GM23248 (cell line): ENCODE measurements at regions not wholly inside any gene's neighbourhood (a gene's known extent, or its start where the extent isn't known, plus 50 kb on each side); places are given as distances from the start of the nearest gene placed in this dataset.

Source experiments
- DNase-seq: peaks from one replicate; pipeline ENCODE4 v3.0.0-alpha.2; 2015
- H2AFZ ChIP-seq: fragments of 200-600 bp; sonication (generic); 2 replicates; pipeline ENCODE4 v1.6.1; 2016; ENCODE audit warnings: antibody characterized with exemption
- H3F3A ChIP-seq: fragments of 200-600 bp; sonication (generic); 2 replicates; pipeline ENCODE4 v1.6.1; 2016; ENCODE audit warnings: mild to moderate bottlenecking, antibody characterized with exemption, mixed run types; ENCODE audit not compliant: insufficient read depth
- H3K27ac ChIP-seq: fragments of 200-600 bp; sonication (generic); 2 replicates; pipeline ENCODE4 v1.5.1; 2016; ENCODE audit warnings: mild to moderate bottlenecking
- H3K27me3 ChIP-seq: fragments of 200-600 bp; sonication (generic); replicated peaks from 2 replicates; pipeline ENCODE4 v1.6.1; 2016; ENCODE audit warnings: mild to moderate bottlenecking; ENCODE audit not compliant: insufficient read depth
- H3K36me3 ChIP-seq: fragments of 200-600 bp; sonication (generic); 2 replicates; pipeline ENCODE4 v1.6.1; 2016; ENCODE audit warnings: low read depth, mild to moderate bottlenecking
- H3K4me1 ChIP-seq: fragments of 200-600 bp; sonication (generic); 2 replicates; pipeline ENCODE4 v1.6.1; 2016; ENCODE audit warnings: mild to moderate bottlenecking; ENCODE audit not compliant: insufficient read depth
- H3K4me2 ChIP-seq: fragments of 200-600 bp; sonication (generic); one replicate; pipeline ENCODE4 v1.6.1; 2016; ENCODE audit warnings: mild to moderate bottlenecking; ENCODE audit not compliant: unreplicated experiment
- H3K4me3 ChIP-seq: fragments of 200-600 bp; sonication (generic); 2 replicates; pipeline ENCODE4 v1.5.1; 2016; ENCODE audit warnings: mild to moderate bottlenecking
- H3K79me2 ChIP-seq: fragments of 200-600 bp; sonication (generic); 2 replicates; pipeline ENCODE4 v1.6.1; 2016; ENCODE audit warnings: mild to moderate bottlenecking; ENCODE audit not compliant: insufficient read depth
- H3K9ac ChIP-seq: fragments of 200-600 bp; sonication (generic); 2 replicates; pipeline ENCODE4 v1.6.1; 2016; ENCODE audit warnings: mild to moderate bottlenecking
- H3K9me2 ChIP-seq: fragments of 200-600 bp; sonication (generic); 2 replicates; pipeline ENCODE4 v1.6.1; 2016; ENCODE audit warnings: mixed run types, mild to moderate bottlenecking, moderate library complexity; ENCODE audit not compliant: insufficient read depth
- H3K9me3 ChIP-seq: fragments of 200-600 bp; sonication (generic); one replicate; pipeline ENCODE4 v1.6.1; 2017; ENCODE audit warnings: low read depth
- H4K20me1 ChIP-seq: fragments of 200-600 bp; sonication (generic); 2 replicates; pipeline ENCODE4 v1.6.0; 2016; ENCODE audit not compliant: insufficient read depth
- EZH2 ChIP-seq: fragments of 200-600 bp; sonication (generic); IDR thresholded peaks from 2 replicates; pipeline ENCODE4 v1.6.1; 2018; ENCODE audit warnings: antibody characterized with exemption, mild to moderate bottlenecking; ENCODE audit not compliant: insufficient read depth, poor library complexity, severe bottlenecking
- EZH2phosphoT487 ChIP-seq: fragments of 200-600 bp; sonication (generic); IDR thresholded peaks from 2 replicates; pipeline ENCODE4 v1.6.1; 2018; ENCODE audit warnings: antibody characterized with exemption, moderate library complexity, mild to moderate bottlenecking, low read depth; ENCODE audit not compliant: insufficient read depth
- WGBS, 2 experiments: methylation state at CpG; one replicate each; pipeline ENCODE4 v1.1.6; 2015 to 2017; ENCODE audit warnings: low lambda C conversion rate in 2 of 2, low coverage in 1 of 2; ENCODE audit errors: missing lambda C conversion rate in 2 of 2; 5-methylcytosine and 5-hydroxymethylcytosine counted together
- in situ Hi-C: fragments of 300-500 bp; cut with MboI; formaldehyde crosslinking; loops from 2 replicates; pipeline ENCODE4 v1.15.0; 2020

GRCh38 chr2:126801473-126801872, 97.2 kb upstream of the TEX51 start:
- in situ Hi-C loops: no loop called here
- H3K27ac ChIP-seq: no peak overlapping the region
- no peaks in the 10 kb centered on the region for H3K9me2 ChIP-seq
- no peak overlapping the region for H3K4me3 ChIP-seq
- TF ChIP-seq EZH2 (no peak), EZH2phosphoT487 (no peak)
- no peaks in the 10 kb centered on the region for H3K4me1 ChIP-seq
- no peaks in the 10 kb centered on the region for H3K36me3 ChIP-seq
- no peak overlapping the region for H3K4me2 ChIP-seq
- H4K20me1 ChIP-seq: no peaks in the 10 kb centered on the region
- DNase-seq: no peak
- no peaks in the 10 kb centered on the region for H3K79me2 ChIP-seq
- H3K27me3 ChIP-seq: no peaks in the 10 kb centered on the region; the same call in 1 of the 2 replicates
- H3K9ac ChIP-seq: no peak overlapping the region
- no peaks in the 10 kb centered on the region for H3F3A ChIP-seq
- 54 to 55% methylated on average over 6 of the region's 6 CpGs for WGBS, 2 experiments
- H3K9me3 ChIP-seq: no peaks in the 10 kb centered on the region
- H2AFZ ChIP-seq: no peak overlapping the region

GRCh38 chr2:126802316-126802715, 96.4 kb upstream of the TEX51 start:
- no peak for DNase-seq
- no peaks in the 10 kb centered on the region for H3K9me3 ChIP-seq
- no peak overlapping the region for H3K27ac ChIP-seq
- no peaks in the 10 kb centered on the region for H3F3A ChIP-seq
- no peaks in the 10 kb centered on the region for H3K79me2 ChIP-seq
- no peak overlapping the region for H2AFZ ChIP-seq
- H3K4me2 ChIP-seq: no peak overlapping the region
- H3K27me3 ChIP-seq: no peaks in the 10 kb centered on the region; the same call in 1 of the 2 replicates
- no peak overlapping the region for H3K4me3 ChIP-seq
- no peaks in the 10 kb centered on the region for H3K4me1 ChIP-seq
- 20 to 23% methylated on average over 7 of the region's 7 CpGs for WGBS, 2 experiments
- H3K9me2 ChIP-seq: no peaks in the 10 kb centered on the region
- in situ Hi-C loops: no loop called here
- H4K20me1 ChIP-seq: no peaks in the 10 kb centered on the region
- no peaks in the 10 kb centered on the region for H3K36me3 ChIP-seq
- no peak overlapping the region for H3K9ac ChIP-seq
- TF ChIP-seq EZH2 (no peak), EZH2phosphoT487 (no peak)

- Histone ChIP-seq H2AFZ (no peak overlapping the region), H3K4me3 (no peak overlapping the region), H3K4me1 (no peaks in the 10 kb centered on the region), H3K27ac (no peak overlapping the region), H3K27me3 (no peaks in the 10 kb centered on the region; the same call in 1 of the 2 replicates), H3K79me2 (no peaks in the 10 kb centered on the region), H4K20me1 (no peaks in the 10 kb centered on the region), H3K4me2 (no peak overlapping the region), H3K9me2 (no peaks in the 10 kb centered on the region), H3K9me3 (no peaks in the 10 kb centered on the region), H3K36me3 (no peaks in the 10 kb centered on the region), H3F3A (no peaks in the 10 kb centered on the region), H3K9ac (no peak overlapping the region)
- no peak for DNase-seq
- TF ChIP-seq EZH2phosphoT487: no peak
- TF ChIP-seq EZH2: no peak
- in situ Hi-C loops: no loop called here
- WGBS, 2 experiments: 38 to 42% methylated on average over 8 of the region's 8 CpGs
Observed at GRCh38 chr2:126802774-126803433, 95.8 kb upstream of the TEX51 start.

- Histone ChIP-seq H3K9ac (no peak overlapping the region), H3K27ac (no peak overlapping the region), H3K4me3 (no peak overlapping the region), H3K9me2 (no peaks in the 10 kb centered on the region), H2AFZ (no peak overlapping the region), H3K79me2 (no peaks in the 10 kb centered on the region), H4K20me1 (no peaks in the 10 kb centered on the region), H3K36me3 (no peaks in the 10 kb centered on the region), H3K4me1 (no peaks in the 10 kb centered on the region), H3K27me3 (no peaks in the 10 kb centered on the region; the same call in 1 of the 2 replicates), H3K9me3 (no peaks in the 10 kb centered on the region), H3F3A (no peaks in the 10 kb centered on the region), H3K4me2 (no peak overlapping the region)
- no peak for TF ChIP-seq EZH2
- no peak for TF ChIP-seq EZH2phosphoT487
- 58 to 67% methylated on average over 8 of the region's 8 CpGs for WGBS, 2 experiments
- no peak for DNase-seq
- in situ Hi-C loops: no loop called here
Observed at GRCh38 chr2:126803434-126803775, 95.3 kb upstream of the TEX51 start.

GRCh38 chr2:126804347-126804746, 94.3 kb upstream of the TEX51 start:
- Histone ChIP-seq H3K4me3 (no peak overlapping the region), H3F3A (no peaks in the 10 kb centered on the region), H4K20me1 (no peaks in the 10 kb centered on the region; the same call in 1 of the 2 replicates), H3K27ac (no peak overlapping the region), H3K79me2 (no peaks in the 10 kb centered on the region), H3K27me3 (no peaks in the 10 kb centered on the region; the same call in 1 of the 2 replicates), H3K4me1 (no peaks in the 10 kb centered on the region), H3K9me2 (no peaks in the 10 kb centered on the region), H3K36me3 (no peaks in the 10 kb centered on the region), H3K4me2 (no peak overlapping the region), H2AFZ (no peak overlapping the region), H3K9ac (no peak overlapping the region), H3K9me3 (no peaks in the 10 kb centered on the region)
- in situ Hi-C loops: no loop called here
- WGBS, 2 experiments: 64 to 67% methylated on average over 17 of the region's 17 CpGs
- no peak for DNase-seq
- no peak for TF ChIP-seq EZH2phosphoT487
- TF ChIP-seq EZH2: no peak
